ENCODE measurements at regions not wholly inside any gene's neighbourhood (a gene's known extent, or its start where the extent isn't known, plus 50 kb on each side); places are given as distances from the start of the nearest gene placed in this dataset.

DNA sequence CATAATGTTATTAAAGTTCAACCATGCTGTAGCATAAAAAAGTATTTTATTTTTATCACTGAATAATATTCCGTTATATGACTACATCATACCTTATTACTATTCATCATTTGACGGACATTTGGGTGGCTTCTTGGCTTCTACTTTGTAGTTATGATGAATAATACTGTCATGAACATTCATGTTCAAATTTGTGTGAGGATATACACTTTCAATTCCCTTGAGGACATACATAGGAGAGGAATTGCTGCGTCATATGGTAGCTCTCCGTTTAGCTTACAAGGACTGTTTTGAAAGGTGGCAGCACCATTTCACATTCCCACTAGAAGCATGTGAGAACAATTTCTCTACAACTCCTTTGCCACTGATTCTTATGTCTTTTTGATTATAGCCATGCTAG is 910.8 kb upstream of the MIR17HG start:
- no peak for TF ChIP-seq TAF1 (IDR thresholded peaks at IDR 0.05; ENCODE audit: borderline replicate concordance, low read depth, low read length)
- TF ChIP-seq POLR2A (IDR thresholded peaks at IDR 0.05; ENCODE audit: low read depth, low read length), result no peak

Data from GM12892 (cell line).